DOHH2 (cell line): ENCODE measurements at regions not wholly inside any gene's neighbourhood (a gene's known extent, or its start where the extent isn't known, plus 50 kb on each side); places are given as distances from the start of the nearest gene placed in this dataset.

Experiments used
- EZH2phosphoT487 ChIP-seq: fragments of 200-600 bp; sonication (generic); IDR thresholded peaks from 2 replicates; pipeline ENCODE4 v1.6.1; 2017; ENCODE audit warnings: borderline replicate concordance, mild to moderate bottlenecking, antibody characterized with exemption, low read length, moderate library complexity, mixed read lengths
- TF ChIP-seq, protein P1 (sequence below): fragments of 200-600 bp; sonication (generic); IDR thresholded peaks from one replicate; pipeline ENCODE4 v1.5.1; 2014; ENCODE audit warnings: antibody characterized with exemption, mild to moderate bottlenecking, low read depth, low read length; ENCODE audit not compliant: poor library complexity, severe bottlenecking

GRCh38 chr4:104093247-104093646 is 373.5 kb upstream of the TACR3 start:
- TF ChIP-seq, protein P1, sequence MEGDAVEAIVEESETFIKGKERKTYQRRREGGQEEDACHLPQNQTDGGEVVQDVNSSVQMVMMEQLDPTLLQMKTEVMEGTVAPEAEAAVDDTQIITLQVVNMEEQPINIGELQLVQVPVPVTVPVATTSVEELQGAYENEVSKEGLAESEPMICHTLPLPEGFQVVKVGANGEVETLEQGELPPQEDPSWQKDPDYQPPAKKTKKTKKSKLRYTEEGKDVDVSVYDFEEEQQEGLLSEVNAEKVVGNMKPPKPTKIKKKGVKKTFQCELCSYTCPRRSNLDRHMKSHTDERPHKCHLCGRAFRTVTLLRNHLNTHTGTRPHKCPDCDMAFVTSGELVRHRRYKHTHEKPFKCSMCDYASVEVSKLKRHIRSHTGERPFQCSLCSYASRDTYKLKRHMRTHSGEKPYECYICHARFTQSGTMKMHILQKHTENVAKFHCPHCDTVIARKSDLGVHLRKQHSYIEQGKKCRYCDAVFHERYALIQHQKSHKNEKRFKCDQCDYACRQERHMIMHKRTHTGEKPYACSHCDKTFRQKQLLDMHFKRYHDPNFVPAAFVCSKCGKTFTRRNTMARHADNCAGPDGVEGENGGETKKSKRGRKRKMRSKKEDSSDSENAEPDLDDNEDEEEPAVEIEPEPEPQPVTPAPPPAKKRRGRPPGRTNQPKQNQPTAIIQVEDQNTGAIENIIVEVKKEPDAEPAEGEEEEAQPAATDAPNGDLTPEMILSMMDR, result no peak
- no peak for TF ChIP-seq EZH2phosphoT487
